Pancreas (tissue), 10 donors: ENCODE measurements at regions not wholly inside any gene's neighbourhood (a gene's known extent, or its start where the extent isn't known, plus 50 kb on each side); places are given as distances from the start of the nearest gene placed in this dataset.
"Not testable (repeated sequence)": the region's sequence is repeated elsewhere in the genome, so short reads cannot be mapped to it uniquely, and the experiment has no call there.

Experiments
- ATAC-seq, 4 donors: fragments of 200-7000 bp; cut with Tn5 transposase; one replicate each; pipeline versions ENCODE4 v1.8.0 to v1.9.1; 2020; ENCODE audit warnings: mild to moderate bottlenecking in 4 of 4, moderate library complexity in 4 of 4
- DNase-seq, 6 donors: peaks; one replicate each; pipeline ENCODE4 v3.0.0-alpha.2; 2020
- FAIRE-seq: peaks from 2 replicates; lab custom pipeline; 2012; peaks lifted over from hg19 to GRCh38; lab: Jason Lieb, UNC
- H3K27ac ChIP-seq, 4 donors: fragments of 200-600 bp; sonication (generic); 1 replicate in 3 of 4; 2 replicates in 1 of 4; pipeline versions ENCODE4 v1.5.0 to v1.8.0; 2020
- H3K27me3 ChIP-seq, 4 donors: fragments of 200-600 bp; one replicate each; pipeline ENCODE4 v1.8.0; 2021
- H3K36me3 ChIP-seq, 3 donors: fragments of 200-600 bp; sonication (generic) in 1 of 3; one replicate each; pipeline versions ENCODE4 v1.5.0 to v1.8.0; 2020 to 2021
- H3K4me1 ChIP-seq, 3 donors: fragments of 200-600 bp; one replicate each; pipeline ENCODE4 v1.8.0; 2021
- H3K4me3 ChIP-seq, 4 donors: fragments of 200-600 bp; sonication (generic) in 2 of 4; one replicate each; pipeline versions ENCODE4 v1.5.0 to v1.8.0; 2020 to 2021
- H3K9me3 ChIP-seq, 4 donors: fragments of 200-600 bp; one replicate each; pipeline ENCODE4 v1.8.0; 2021
- CTCF ChIP-seq, 4 donors: fragments of 200-600 bp; sonication (generic) in 3 of 4; IDR thresholded peaks; one replicate each; pipeline versions ENCODE4 v1.5.0 to v1.8.0; 2021; ENCODE audit warnings: antibody characterized with exemption in 4 of 4
- WGBS, 2 donors: extraction: QIAGEN DNeasy Blood & Tissue Kit; methylation state at CpG; one replicate each; pipeline ENCODE4 v1.1.7; 2013; 5-methylcytosine and 5-hydroxymethylcytosine counted together
- intact Hi-C, 3 donors: fragments of 100-400 bp; cut with DNase I; formaldehyde crosslinking; loops; one replicate each; pipeline versions ENCODE4 v1.11.1 to v1.14.2; 2022
- donor health status: healthy with polysubstance abuse.
- donor health status: DM: no; HTN: no; CAD: no; lungs with moderate emphysema.
- donor health status: DM: no; HTN: no; CAD: no.
- donor health status: control.
- donor health status: control.
- donor health status: Bipolar disorder and iron deficiency.
- donor health status: DM: yes; HTN: yes; CAD: no.
- donor health status: DM: no; HTN: no; CAD: no.
- donor health status: DM: no; HTN: no; CAD: no.
- donor health status: DM: yes; HTN: yes; CAD: no.

- 85 to 90% methylated on average over 15 of the region's 15 CpGs for WGBS, 2 donors
- ATAC-seq (peak in 2 of 4 donors; percentile 56 to 62), FAIRE-seq (no peak), DNase-seq (peak in 1 of 6 donors; percentile 27)
- H3K27ac ChIP-seq: no peak overlapping the region
- no peaks in the 10 kb centered on the region for H3K27me3 ChIP-seq
- no peak overlapping the region for H3K4me3 ChIP-seq
- TF ChIP-seq CTCF (IDR thresholded peaks at IDR 0.05): no peak
- H3K9me3 ChIP-seq: no peaks in the 10 kb centered on the region
- H3K4me1 ChIP-seq: no peaks in the 10 kb centered on the region
- no peaks in the 10 kb centered on the region for H3K36me3 ChIP-seq
- intact Hi-C loops: no loop called here
Observed at GRCh38 chr15:66865622-66866611, 163.9 kb downstream of the SMAD6 start.

- intact Hi-C loops: no loop called here
- WGBS, 2 donors: 85 to 90% methylated on average over 6 of the region's 6 CpGs
Observed at GRCh38 chr15:66866656-66867055, 164.6 kb downstream of the SMAD6 start.

GRCh38 chr15:66868918-66869317 is 166.9 kb downstream of the SMAD6 start:
- no peak for ATAC-seq
- H3K36me3 ChIP-seq: no peaks in the 10 kb centered on the region
- intact Hi-C loops: no loop called here
- H3K9me3 ChIP-seq: no peaks in the 10 kb centered on the region
- no peak overlapping the region for H3K27ac ChIP-seq
- H3K4me1 ChIP-seq: no peaks in the 10 kb centered on the region
- no peak for FAIRE-seq
- no peak for DNase-seq
- 84 to 90% methylated on average over 1 of the region's 1 CpG for WGBS, 2 donors
- no peak for TF ChIP-seq CTCF (IDR thresholded peaks at IDR 0.05)
- no peak overlapping the region for H3K4me3 ChIP-seq
- H3K27me3 ChIP-seq: no peaks in the 10 kb centered on the region

More at GRCh38 chr15:66866656-66867055, 164.6 kb downstream of the SMAD6 start:
- DNase-seq (no peak), FAIRE-seq (no peak), ATAC-seq (no peak)
- Histone ChIP-seq H3K4me1 (no peaks in the 10 kb centered on the region), H3K36me3 (no peaks in the 10 kb centered on the region), H3K9me3 (no peaks in the 10 kb centered on the region), H3K27ac (no peak overlapping the region), H3K27me3 (no peaks in the 10 kb centered on the region), H3K4me3 (no peak overlapping the region)
- no peak for TF ChIP-seq CTCF (IDR thresholded peaks at IDR 0.05)

GRCh38 chr15:66870880-66871388 is 168.9 kb downstream of the SMAD6 start:
- Histone ChIP-seq H3K36me3 (no peaks in the 10 kb centered on the region), H3K27ac (no peak overlapping the region), H3K27me3 (no peaks in the 10 kb centered on the region), H3K4me1 (no peaks in the 10 kb centered on the region), H3K9me3 (no peaks in the 10 kb centered on the region), H3K4me3 (no peak overlapping the region)
- intact Hi-C loops: no loop called here
- DNase-seq (no peak), FAIRE-seq (peak; percentile 54), ATAC-seq (no peak)
- no peak for TF ChIP-seq CTCF (IDR thresholded peaks at IDR 0.05)

GRCh38 chr15:66872405-66872804 is 170.4 kb downstream of the SMAD6 start:
- H3K27me3 ChIP-seq: no peaks in the 10 kb centered on the region

GRCh38 chr15:66873331-66873730 is 171.3 kb downstream of the SMAD6 start:
- H3K36me3 ChIP-seq, H3K4me3 ChIP-seq, H3K9me3 ChIP-seq, H3K27ac ChIP-seq, DNase-seq, ATAC-seq, H3K27me3 ChIP-seq, FAIRE-seq, H3K4me1 ChIP-seq, intact Hi-C loops: not testable (repeated sequence)
- WGBS, 2 donors: 85 to 92% methylated on average over 3 of the region's 3 CpGs

More at GRCh38 chr15:66872405-66872804, 170.4 kb downstream of the SMAD6 start:
- H3K27ac ChIP-seq: no peak overlapping the region
- no peak for TF ChIP-seq CTCF (IDR thresholded peaks at IDR 0.05)
- no peak overlapping the region for H3K4me3 ChIP-seq
- H3K9me3 ChIP-seq: no peaks in the 10 kb centered on the region
- no peaks in the 10 kb centered on the region for H3K36me3 ChIP-seq
- DNase-seq: no peak
- H3K4me1 ChIP-seq: no peaks in the 10 kb centered on the region
- intact Hi-C loops: no loop called here
- no peak for ATAC-seq
- FAIRE-seq: no peak
